Prostate gland (tissue), 2 donors: ENCODE measurements at regions not wholly inside any gene's neighbourhood (a gene's known extent, or its start where the extent isn't known, plus 50 kb on each side); places are given as distances from the start of the nearest gene placed in this dataset.

Source experiments
- DNase-seq: peaks from one replicate; pipeline ENCODE4 v3.0.0-alpha.2; 2019; ENCODE audit warnings: low spot score
- H3K27ac ChIP-seq, 2 donors: fragments of 200-600 bp; sonication (generic); 2 replicates each; pipeline ENCODE4 v1.5.1; 2017 to 2019
- H3K27me3 ChIP-seq: fragments of 200-600 bp; sonication (generic); replicated peaks from 2 replicates; pipeline ENCODE4 v1.5.1; 2019; ENCODE audit not compliant: insufficient read depth
- H3K36me3 ChIP-seq, 2 donors: fragments of 200-600 bp; sonication (generic); 1 replicate in 1 of 2; 2 replicates in 1 of 2; pipeline versions ENCODE4 v1.5.1 to v1.8.1; 2017 to 2019
- H3K4me1 ChIP-seq: fragments of 200-600 bp; sonication (generic); replicated peaks from 2 replicates; pipeline ENCODE4 v1.5.1; 2019
- H3K4me3 ChIP-seq, 2 donors: fragments of 200-600 bp; sonication (generic); 2 replicates each; pipeline ENCODE4 v1.5.1; 2017 to 2019
- H3K9me3 ChIP-seq: fragments of 200-600 bp; sonication (generic); 2 replicates; pipeline ENCODE4 v1.5.1; 2017
- POLR2A ChIP-seq: fragments of 450-650 bp; IDR thresholded peaks from one replicate; pipeline ENCODE4 v1.6.1; 2016; ENCODE audit warnings: antibody characterized with exemption, mild to moderate bottlenecking
- POLR2AphosphoS5 ChIP-seq: sonication (generic); formaldehyde crosslinking; IDR thresholded peaks from one replicate; pipeline ENCODE4 v1.6.1; 2017; ENCODE audit warnings: antibody characterized with exemption
- WGBS: methylation state at CpG from one replicate; pipeline ENCODE4 v1.1.5; 2018; 5-methylcytosine and 5-hydroxymethylcytosine counted together
- intact Hi-C: fragments of 100-400 bp; cut with DNase I; formaldehyde crosslinking; loops from one replicate; pipeline ENCODE4 v1.14.2; 2022
- TF ChIP-seq, protein P1 (sequence below), 4 experiments: fragments of 200-600 bp in 2 of 4; fragments of 450-650 bp in 2 of 4; sonication (generic) in 2 of 4; IDR thresholded peaks; 1 replicate in 3 of 4; 2 replicates in 1 of 4; pipeline ENCODE4 v1.5.1; 2016 to 2019; ENCODE audit warnings: antibody characterized with exemption in 4 of 4, mild to moderate bottlenecking in 2 of 4, moderate library complexity in 2 of 4

GRCh38 chr1:25140073-25140797 lies 92.1 kb downstream of the SYF2 start:
- no peaks in the 10 kb centered on the region for H3K4me1 ChIP-seq
- no peak overlapping the region for H3K27ac ChIP-seq
- no peak for DNase-seq
- intact Hi-C loops, result no loop called here
- no peaks in the 10 kb centered on the region for H3K27me3 ChIP-seq
- no peaks in the 10 kb centered on the region for H3K9me3 ChIP-seq
- TF ChIP-seq, protein P1, sequence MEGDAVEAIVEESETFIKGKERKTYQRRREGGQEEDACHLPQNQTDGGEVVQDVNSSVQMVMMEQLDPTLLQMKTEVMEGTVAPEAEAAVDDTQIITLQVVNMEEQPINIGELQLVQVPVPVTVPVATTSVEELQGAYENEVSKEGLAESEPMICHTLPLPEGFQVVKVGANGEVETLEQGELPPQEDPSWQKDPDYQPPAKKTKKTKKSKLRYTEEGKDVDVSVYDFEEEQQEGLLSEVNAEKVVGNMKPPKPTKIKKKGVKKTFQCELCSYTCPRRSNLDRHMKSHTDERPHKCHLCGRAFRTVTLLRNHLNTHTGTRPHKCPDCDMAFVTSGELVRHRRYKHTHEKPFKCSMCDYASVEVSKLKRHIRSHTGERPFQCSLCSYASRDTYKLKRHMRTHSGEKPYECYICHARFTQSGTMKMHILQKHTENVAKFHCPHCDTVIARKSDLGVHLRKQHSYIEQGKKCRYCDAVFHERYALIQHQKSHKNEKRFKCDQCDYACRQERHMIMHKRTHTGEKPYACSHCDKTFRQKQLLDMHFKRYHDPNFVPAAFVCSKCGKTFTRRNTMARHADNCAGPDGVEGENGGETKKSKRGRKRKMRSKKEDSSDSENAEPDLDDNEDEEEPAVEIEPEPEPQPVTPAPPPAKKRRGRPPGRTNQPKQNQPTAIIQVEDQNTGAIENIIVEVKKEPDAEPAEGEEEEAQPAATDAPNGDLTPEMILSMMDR (IDR thresholded peaks at IDR 0.05), result no peak
- TF ChIP-seq POLR2AphosphoS5, result no peak
- TF ChIP-seq POLR2A, result no peak
- WGBS, result 48% methylated on average over 15 of the region's 15 CpGs
- no peaks in the 10 kb centered on the region for H3K36me3 ChIP-seq
- no peak overlapping the region for H3K4me3 ChIP-seq

DNA sequence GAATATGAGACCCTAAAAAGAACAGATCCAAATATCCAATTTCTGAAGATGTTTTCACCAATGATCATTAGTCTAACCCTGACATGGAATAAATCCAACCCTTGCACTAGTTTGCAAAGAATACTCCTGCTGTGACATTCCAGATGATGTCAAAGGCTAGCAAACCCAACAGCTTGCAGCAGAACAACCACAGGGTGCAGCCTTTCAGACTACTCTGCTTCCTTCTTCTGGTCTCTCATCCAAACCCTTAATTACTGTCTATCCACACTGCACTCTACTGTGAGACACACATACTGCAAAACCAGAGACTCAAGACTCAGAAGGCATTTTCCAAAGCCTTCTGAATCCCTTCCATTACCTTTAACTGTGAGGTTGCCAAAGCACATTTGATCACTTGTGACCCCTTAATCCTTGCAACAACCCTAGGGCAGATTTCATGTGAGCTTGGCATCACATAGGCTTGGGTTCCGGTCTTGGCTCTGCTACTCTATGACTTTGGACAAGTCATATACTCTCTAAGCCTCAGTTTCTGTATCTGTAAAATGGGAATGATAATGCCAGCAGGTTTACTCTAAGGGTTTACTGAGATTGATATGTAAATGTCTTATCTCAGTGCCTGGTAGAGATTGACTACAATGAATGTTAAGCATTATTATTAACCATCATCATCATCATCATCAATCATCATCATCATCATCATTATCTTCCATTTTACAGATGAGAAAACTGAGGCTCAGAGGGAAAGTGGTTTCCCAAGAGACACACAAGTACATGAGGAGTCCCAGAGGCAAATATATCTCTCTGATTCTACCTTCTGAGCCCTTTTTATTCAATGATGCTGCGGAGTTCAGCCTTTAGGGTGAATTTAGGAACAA lies 94.5 kb downstream of the SYF2 start:
- Histone ChIP-seq H3K36me3 (no peaks in the 10 kb centered on the region), H3K27me3 (no peaks in the 10 kb centered on the region), H3K9me3 (no peaks in the 10 kb centered on the region), H3K27ac (no peak overlapping the region), H3K4me3 (no peak overlapping the region), H3K4me1 (no peaks in the 10 kb centered on the region)
- 88% methylated on average over 2 of the region's 2 CpGs for WGBS
- TF ChIP-seq POLR2AphosphoS5 (no peak), POLR2A (no peak)
- TF ChIP-seq, protein P1 (IDR thresholded peaks at IDR 0.05), result no peak
- intact Hi-C loops, result no loop called here
- no peak for DNase-seq

- Histone ChIP-seq H3K4me3 (no peak overlapping the region), H3K27ac (no peak overlapping the region), H3K4me1 (no peaks in the 10 kb centered on the region), H3K36me3 (no peaks in the 10 kb centered on the region), H3K27me3 (no peaks in the 10 kb centered on the region), H3K9me3 (no peaks in the 10 kb centered on the region)
- WGBS, result 42% methylated on average over 1 of the region's 1 CpG
- no peak for DNase-seq
- intact Hi-C loops, result no loop called here
- TF ChIP-seq POLR2A (no peak), POLR2AphosphoS5 (no peak)
- TF ChIP-seq, protein P1 (IDR thresholded peaks at IDR 0.05), result no peak
Observed at GRCh38 chr1:25137106-25137505, 95.2 kb downstream of the SYF2 start.

- H3K36me3 ChIP-seq, result no peaks in the 10 kb centered on the region
- no peaks in the 10 kb centered on the region for H3K27me3 ChIP-seq
- no peaks in the 10 kb centered on the region for H3K4me1 ChIP-seq
- no peak for DNase-seq
- intact Hi-C loops, result no loop called here
- WGBS, result 62% methylated on average over 8 of the region's 8 CpGs
- TF ChIP-seq POLR2A (no peak), POLR2AphosphoS5 (no peak)
- TF ChIP-seq, protein P1 (IDR thresholded peaks at IDR 0.05), result no peak
- no peak overlapping the region for H3K27ac ChIP-seq
- no peaks in the 10 kb centered on the region for H3K9me3 ChIP-seq
- H3K4me3 ChIP-seq, result no peak overlapping the region
Observed at GRCh38 chr1:25135909-25136308, 96.4 kb downstream of the SYF2 start.
